HPDE6-E6E7 (cell line): ENCODE measurements at regions not wholly inside any gene's neighbourhood (a gene's known extent, or its start where the extent isn't known, plus 50 kb on each side); places are given as distances from the start of the nearest gene placed in this dataset.

Experiments
- DNase-seq: peaks from one replicate; pipeline ENCODE4 v3.0.0; 2011; ENCODE audit warnings: missing footprints; ENCODE audit errors: extremely low spot score

- peak; percentile 2 for DNase-seq
These were observed 277.9 kb upstream of the CDH9 start for GRCh38 chr5:27316271-27316650.

GRCh38 chr5:27315363-27316270 is 277.2 kb upstream of the CDH9 start:
- peak; percentile 16 for DNase-seq

- no peak for DNase-seq
These were observed 275.2 kb upstream of the CDH9 start for GRCh38 chr5:27313549-27313948.

GRCh38 chr5:27312291-27312893 is 274.0 kb upstream of the CDH9 start:
- DNase-seq, result no peak

GRCh38 chr5:27311544-27311943 is 273.2 kb upstream of the CDH9 start:
- DNase-seq, result no peak

GRCh38 chr5:27308153-27308552 is 269.8 kb upstream of the CDH9 start:
- peak; percentile 4 for DNase-seq

GRCh38 chr5:27290172-27290571 is 251.8 kb upstream of the CDH9 start:
- DNase-seq, result no peak

- no peak for DNase-seq
These were observed 237.7 kb upstream of the CDH9 start for GRCh38 chr5:27276119-27276518.

- DNase-seq, result no peak
These were observed 237.0 kb upstream of the CDH9 start for GRCh38 chr5:27275345-27275744.

- DNase-seq, result no peak
These were observed 231.4 kb upstream of the CDH9 start for GRCh38 chr5:27269766-27270165.

- no peak for DNase-seq
These were observed 228.9 kb upstream of the CDH9 start for GRCh38 chr5:27267209-27267824.

- no peak for DNase-seq
These were observed 227.8 kb upstream of the CDH9 start for GRCh38 chr5:27266184-27266583.

- no peak for DNase-seq
These were observed 219.3 kb upstream of the CDH9 start for GRCh38 chr5:27257696-27258095.

GRCh38 chr5:27252911-27253310 is 214.5 kb upstream of the CDH9 start:
- DNase-seq, result no peak

- no peak for DNase-seq
These were observed 203.9 kb upstream of the CDH9 start for GRCh38 chr5:27242258-27242626.

GRCh38 chr5:27241564-27242257 is 203.3 kb upstream of the CDH9 start:
- no peak for DNase-seq

GRCh38 chr5:27240791-27241190 is 202.4 kb upstream of the CDH9 start:
- no peak for DNase-seq

GRCh38 chr5:27234916-27235315 is 196.5 kb upstream of the CDH9 start:
- no peak for DNase-seq

GRCh38 chr5:27221410-27221809 is 183.0 kb upstream of the CDH9 start:
- no peak for DNase-seq

GRCh38 chr5:27220752-27221151 is 182.4 kb upstream of the CDH9 start:
- DNase-seq, result no peak

GRCh38 chr5:27217977-27218376 is 179.6 kb upstream of the CDH9 start:
- DNase-seq, result no peak
